ENCODE measurements at regions not wholly inside any gene's neighbourhood (a gene's known extent, or its start where the extent isn't known, plus 50 kb on each side); places are given as distances from the start of the nearest gene placed in this dataset.

DNA sequence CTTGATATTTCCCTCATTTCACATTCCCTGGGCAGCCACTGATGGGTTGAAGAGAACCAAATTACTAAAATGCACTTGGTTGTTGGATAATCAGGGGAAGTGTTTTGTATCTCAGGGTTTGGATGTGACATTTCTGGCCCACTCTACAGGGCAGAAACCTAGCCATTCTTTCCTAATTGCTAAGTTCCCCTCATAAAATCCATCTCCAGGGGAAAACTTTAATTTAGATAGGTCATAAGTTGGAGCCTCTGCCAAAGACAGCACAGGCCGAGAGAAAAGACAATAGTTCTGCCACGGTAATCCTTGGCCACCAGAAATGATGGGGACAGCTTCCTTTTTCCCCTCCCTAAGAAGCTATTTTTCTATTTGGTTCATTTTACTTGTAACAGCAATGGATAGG, 192.7 kb upstream of the C1QTNF7 start:
- TF ChIP-seq CTCF (IDR thresholded peaks at IDR 0.05; ENCODE audit: insufficient read depth, low read depth, low read length) (no peak), EZH2 (IDR thresholded peaks at IDR 0.05; ENCODE audit: insufficient read depth, low read length) (no peak)

Measured in astrocyte (in vitro differentiated cells and primary cell).